Transverse colon (tissue), 4 donors: ENCODE measurements at regions not wholly inside any gene's neighbourhood (a gene's known extent, or its start where the extent isn't known, plus 50 kb on each side); places are given as distances from the start of the nearest gene placed in this dataset.

ENCODE experiments used
- CTCF ChIP-seq, 5 experiments: fragments of 200-600 bp in 3 of 5; fragments of 450-650 bp in 2 of 5; sonication (generic) in 3 of 5; IDR thresholded peaks; 1 replicate in 2 of 5; 2 replicates in 3 of 5; pipeline ENCODE4 v1.5.1; 2016 to 2017; ENCODE audit warnings: antibody characterized with exemption in 5 of 5, inconsistent platforms in 3 of 5, mild to moderate bottlenecking in 2 of 5, moderate library complexity in 1 of 5
- EP300 ChIP-seq: sonication (generic); formaldehyde crosslinking; IDR thresholded peaks from one replicate; pipeline ENCODE4 v1.6.1; 2017; ENCODE audit warnings: antibody characterized with exemption, low read depth
- POLR2AphosphoS5 ChIP-seq, 3 donors: sonication (generic); formaldehyde crosslinking; IDR thresholded peaks; one replicate each; pipeline ENCODE4 v1.6.1; 2016; ENCODE audit warnings: antibody characterized with exemption in 3 of 3

- TF ChIP-seq CTCF (IDR thresholded peaks at IDR 0.05) (no peak), POLR2AphosphoS5 (IDR thresholded peaks at IDR 0.05) (no peak), EP300 (no peak)
Observed at GRCh38 chr4:43253541-43253940, 361.0 kb downstream of the GRXCR1 start.
